ENCODE measurements at regions not wholly inside any gene's neighbourhood (a gene's known extent, or its start where the extent isn't known, plus 50 kb on each side); places are given as distances from the start of the nearest gene placed in this dataset.

DNA sequence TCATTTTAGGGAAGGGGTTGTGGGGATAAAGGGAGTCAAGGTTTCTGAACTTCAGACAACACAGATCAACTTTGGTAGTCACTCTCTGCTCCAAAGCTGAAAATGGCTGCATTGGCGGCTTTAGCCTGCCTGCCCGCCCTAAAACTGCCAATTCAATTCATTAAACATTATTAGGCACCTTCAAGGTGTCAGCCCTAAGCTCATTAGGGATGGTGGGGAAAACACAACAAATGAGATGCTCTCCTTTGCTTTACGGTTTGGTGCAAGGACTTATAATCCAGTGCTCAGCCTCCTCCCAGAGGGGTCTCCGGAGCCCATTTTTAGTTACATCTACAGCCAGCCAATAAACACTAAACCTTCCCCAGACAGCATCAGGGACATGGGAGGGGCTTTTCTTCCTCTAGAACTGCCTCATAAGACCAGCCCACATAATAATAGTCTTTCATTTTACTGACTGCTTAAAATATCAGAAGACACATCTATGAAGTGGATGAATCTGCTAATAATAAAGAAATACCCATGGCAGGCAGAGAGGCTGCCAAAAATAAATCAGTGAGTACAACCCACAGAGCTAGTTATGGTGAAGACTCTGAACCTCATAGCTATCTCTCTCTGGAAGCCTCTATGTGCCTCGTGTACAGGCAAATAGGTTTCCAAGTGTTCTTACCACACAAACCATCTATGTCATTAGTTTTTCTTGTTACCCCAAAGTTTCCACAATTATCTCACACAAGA is 102.8 kb upstream of the NCAM1 start:
- ChIA-PET POLR2A (interaction anchor here (0.6 kb wide), 1 partner anchor 315 kb away, joined by 3 read pairs; no protein-coding TSS in a partner anchor), CTCF (no interaction called here)

GRCh38 chr11:112859787-112860186 is 101.4 kb upstream of the NCAM1 start:
- POLR2A ChIA-PET = no interaction called here
- CTCF ChIA-PET = no interaction called here

DNA sequence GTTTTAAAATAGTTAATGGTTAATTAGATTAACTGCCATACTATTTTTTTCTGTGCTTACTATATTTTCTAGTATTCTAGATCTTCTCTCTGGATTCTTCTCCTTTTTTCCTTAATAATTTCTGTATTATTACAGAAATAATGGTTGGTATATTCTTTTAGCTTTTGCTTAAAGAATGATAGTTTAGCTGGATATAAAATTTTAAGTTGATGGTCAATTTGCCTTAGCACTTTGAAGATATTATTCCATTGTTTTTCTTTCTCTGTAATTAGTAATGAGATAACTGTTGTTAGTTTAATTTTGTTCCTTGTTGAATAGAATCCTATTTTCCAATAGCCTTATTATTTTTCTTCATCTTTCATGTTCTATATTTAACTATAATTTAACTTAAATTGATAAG is 99.9 kb upstream of the NCAM1 start:
- ChIA-PET CTCF (no interaction called here), POLR2A (no interaction called here)

DNA sequence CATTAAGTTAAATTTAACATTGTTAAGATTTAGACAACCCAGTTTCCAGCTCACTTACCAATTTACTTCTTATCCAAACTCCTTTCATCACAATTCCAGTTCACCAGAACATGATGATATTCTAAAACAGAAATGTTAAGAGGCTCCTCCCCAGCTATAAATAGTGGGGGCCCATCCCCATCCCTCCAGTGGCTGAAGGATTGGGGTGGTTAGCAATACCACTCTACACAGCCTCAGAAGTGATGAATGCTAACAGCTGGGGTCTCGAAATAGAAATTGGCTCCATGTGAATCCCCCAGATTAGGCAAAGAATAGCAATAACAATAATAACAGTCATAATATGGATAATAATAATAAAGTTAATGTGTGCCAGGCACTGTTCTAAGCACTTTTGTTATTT is 97.9 kb upstream of the NCAM1 start:
- ChIA-PET CTCF (no interaction called here), POLR2A (no interaction called here)

GRCh38 chr11:112864672-112865071 is 96.5 kb upstream of the NCAM1 start:
- ChIA-PET CTCF (no interaction called here), POLR2A (no interaction called here)

DNA sequence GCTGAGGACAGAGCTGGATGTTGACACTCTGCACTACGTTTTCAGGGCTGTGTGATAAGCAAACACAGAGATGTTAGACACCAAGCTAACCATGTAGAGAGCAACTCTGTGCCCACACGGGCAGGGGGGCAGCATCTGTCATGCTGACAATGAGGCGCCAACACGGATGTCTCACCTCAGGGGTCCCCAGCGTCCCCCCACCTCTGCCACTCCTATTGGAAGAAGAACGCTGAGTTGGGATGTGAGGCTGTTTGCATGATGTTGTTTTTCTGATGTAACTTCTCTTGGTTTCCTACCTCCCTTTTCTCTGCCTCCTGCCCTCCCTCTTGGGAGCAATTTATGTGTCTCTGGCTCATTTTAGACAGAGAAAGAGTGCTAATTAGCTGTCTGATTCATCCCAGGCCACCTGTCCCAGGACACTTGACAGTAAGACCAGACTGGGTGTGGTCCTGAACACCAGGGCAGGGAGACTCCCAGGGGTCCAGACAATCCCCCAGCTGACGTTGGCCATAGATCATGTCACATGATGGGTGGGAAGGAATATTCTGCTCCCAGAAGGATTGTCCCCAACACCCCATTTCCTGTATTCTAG is 89.2 kb upstream of the NCAM1 start:
- ChIA-PET CTCF (no interaction called here), POLR2A (no interaction called here)

GRCh38 chr11:112874980-112875379 is 86.2 kb upstream of the NCAM1 start:
- CTCF ChIA-PET = no interaction called here

GRCh38 chr11:112877581-112877980 is 83.6 kb upstream of the NCAM1 start:
- CTCF ChIA-PET = no interaction called here

More at GRCh38 chr11:112874980-112875379, 86.2 kb upstream of the NCAM1 start:
- POLR2A ChIA-PET = no interaction called here

GRCh38 chr11:112878033-112878601 is 83.1 kb upstream of the NCAM1 start:
- CTCF ChIA-PET = no interaction called here

More at GRCh38 chr11:112877581-112877980, 83.6 kb upstream of the NCAM1 start:
- POLR2A ChIA-PET = no interaction called here

GRCh38 chr11:112880495-112880894 is 80.7 kb upstream of the NCAM1 start:
- CTCF ChIA-PET = no interaction called here
- POLR2A ChIA-PET = no interaction called here

More at GRCh38 chr11:112878033-112878601, 83.1 kb upstream of the NCAM1 start:
- POLR2A ChIA-PET = no interaction called here

- POLR2A ChIA-PET = no interaction called here
- CTCF ChIA-PET = no interaction called here
These were observed 79.8 kb upstream of the NCAM1 start for GRCh38 chr11:112881461-112881860.

DNA sequence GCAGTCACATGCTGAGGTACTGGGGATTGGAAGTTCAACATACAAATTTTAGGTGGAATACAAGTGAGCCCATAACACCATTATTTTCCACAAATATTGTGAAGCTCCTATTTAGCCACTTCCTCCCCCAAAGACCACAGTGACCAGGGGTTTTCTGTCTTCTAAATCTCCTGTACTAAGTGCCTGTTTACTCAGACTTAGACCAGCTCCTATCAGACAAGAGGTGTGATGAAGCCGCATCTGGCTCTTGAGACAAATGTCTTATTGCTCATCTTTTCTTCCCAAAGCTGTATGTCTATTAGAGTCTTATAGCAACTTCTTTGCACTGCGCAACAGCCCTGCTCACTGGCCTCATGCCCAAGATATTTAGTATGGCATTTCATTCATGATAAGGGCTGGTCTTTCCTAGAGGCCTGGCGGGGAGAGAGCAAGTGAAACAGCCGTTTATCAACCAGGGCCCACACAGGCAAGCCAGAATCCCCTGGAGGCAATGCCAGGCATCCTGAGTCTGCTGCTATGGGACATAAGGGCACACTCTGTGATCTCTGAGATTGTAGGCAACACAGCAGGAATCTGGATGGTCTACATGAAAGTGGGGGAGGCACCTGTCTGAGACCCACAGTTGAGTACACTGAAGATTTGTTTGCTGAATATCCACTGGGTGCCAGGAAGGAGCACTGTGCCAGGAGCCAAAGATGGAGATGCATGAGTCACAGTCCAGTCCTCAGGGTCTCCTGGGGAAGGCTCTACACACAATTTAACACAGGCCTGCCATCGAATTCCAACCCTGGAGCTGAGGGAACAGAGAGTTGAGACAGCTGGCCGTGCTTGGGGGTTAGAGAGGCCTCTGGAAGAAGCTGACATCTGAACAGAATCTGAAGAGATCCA is 78.5 kb upstream of the NCAM1 start:
- ChIA-PET POLR2A (no interaction called here), CTCF (no interaction called here)

GRCh38 chr11:112884012-112884767 is 77.0 kb upstream of the NCAM1 start:
- ChIA-PET CTCF (no interaction called here), POLR2A (no interaction called here)

- ChIA-PET POLR2A (no interaction called here), CTCF (no interaction called here)
These were observed 75.3 kb upstream of the NCAM1 start for GRCh38 chr11:112885744-112886433.

DNA sequence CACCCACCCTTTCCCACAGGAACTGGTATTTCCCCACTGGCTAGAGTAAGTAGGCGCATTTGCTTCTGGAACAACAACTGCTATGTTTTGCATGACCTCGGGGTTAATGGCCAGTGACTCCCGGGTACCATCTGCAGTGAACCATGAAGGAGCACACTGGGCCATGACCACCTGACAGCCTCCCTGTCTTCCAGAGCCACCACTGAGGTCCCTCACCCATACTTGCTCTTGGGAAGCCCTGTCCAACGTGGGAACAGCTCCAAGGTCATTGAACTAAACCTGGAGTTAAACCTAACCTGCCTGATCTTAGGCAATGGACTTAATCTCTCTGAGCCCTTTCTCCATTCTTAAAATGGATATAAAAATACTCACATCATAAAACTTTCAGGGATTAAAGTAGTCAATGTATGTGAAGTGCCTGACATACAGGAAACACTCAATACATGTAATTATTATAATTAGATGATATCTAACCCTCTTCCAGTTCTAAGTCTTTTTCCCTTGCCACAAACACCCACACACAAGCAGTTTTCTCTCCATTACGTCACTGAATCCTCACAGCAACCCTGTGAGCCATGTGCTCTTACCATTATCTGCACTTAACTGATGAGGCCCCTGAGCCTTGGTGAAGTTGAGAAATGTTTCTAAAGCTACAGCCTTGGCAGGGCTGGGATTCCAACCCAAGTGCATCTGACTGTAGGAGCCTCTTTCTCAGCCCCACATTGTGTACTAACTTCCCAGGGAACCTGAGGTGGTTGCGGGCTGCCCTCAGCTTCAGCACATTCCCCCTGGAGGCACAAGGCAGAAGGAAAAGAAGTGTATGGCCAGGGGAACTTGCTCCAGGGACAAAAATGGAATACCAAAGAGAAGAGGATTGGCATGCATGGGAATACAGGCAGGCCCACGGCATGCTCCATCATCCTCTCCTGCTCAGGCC is 74.5 kb upstream of the NCAM1 start:
- POLR2A ChIA-PET = no interaction called here
- CTCF ChIA-PET = no interaction called here

GRCh38 chr11:112889446-112889845 is 71.8 kb upstream of the NCAM1 start:
- ChIA-PET CTCF (no interaction called here), POLR2A (no interaction called here)

DNA sequence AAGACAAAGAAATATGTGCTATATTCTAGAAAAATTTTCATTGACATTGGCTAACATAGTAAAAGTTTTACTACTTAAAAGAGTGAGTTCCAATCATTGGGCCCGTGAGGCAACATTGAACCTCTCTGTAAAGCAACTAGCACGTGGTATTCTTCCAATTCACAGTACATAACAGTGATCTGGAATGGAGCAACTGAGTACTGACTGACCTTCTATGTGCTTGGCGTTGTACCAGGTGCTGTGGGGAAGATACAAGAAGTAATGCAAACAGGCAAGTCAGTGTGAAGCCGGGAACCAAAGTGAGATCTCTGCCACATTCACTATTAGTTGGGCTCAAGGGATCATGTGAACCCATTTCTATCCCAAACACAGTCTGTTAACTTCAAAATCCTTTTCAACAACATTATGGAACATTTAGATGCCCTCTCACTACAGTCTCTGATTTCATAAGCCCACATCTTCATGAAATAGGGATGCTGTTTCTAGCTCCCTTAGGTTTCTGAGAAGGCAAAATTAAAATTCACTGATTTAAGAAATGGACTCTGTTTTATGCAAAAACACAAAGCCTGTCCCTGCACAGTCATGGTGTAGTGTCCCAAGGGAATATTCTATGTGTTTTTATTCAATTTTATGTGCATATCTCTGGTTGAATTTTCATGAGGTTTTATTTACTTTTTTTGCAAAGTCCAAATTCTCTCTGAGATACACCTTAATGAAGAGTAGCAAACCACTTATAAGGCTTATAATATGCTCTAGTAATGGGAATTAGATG is 61.8 kb upstream of the NCAM1 start:
- ChIA-PET POLR2A (no interaction called here), CTCF (no interaction called here)

GRCh38 chr11:112901924-112902323 is 59.3 kb upstream of the NCAM1 start:
- CTCF ChIA-PET = no interaction called here
- POLR2A ChIA-PET = no interaction called here
